ENCODE measurements at regions not wholly inside any gene's neighbourhood (a gene's known extent, or its start where the extent isn't known, plus 50 kb on each side); places are given as distances from the start of the nearest gene placed in this dataset.

- no peak overlapping the region for H3K9ac ChIP-seq (ENCODE audit: insufficient read depth in 1 of 2, low read depth in 2 of 2, low read length in 2 of 2)
- ChIA-PET POLR2A (no interaction called here), CTCF (ENCODE audit: low intra/inter-chr PET ratio) (no interaction called here)
- 0% methylated on average over 4 of the region's 4 CpGs for WGBS (ENCODE audit: insufficient coverage, low coverage, missing lambda C conversion rate)
- no peak for DNase-seq (ENCODE audit: extremely low read depth in 1 of 4, low spot score in 3 of 4)
- no peaks in the 10 kb centered on the region for H3K4me1 ChIP-seq (replicated peaks in 1 of 2; ENCODE audit: control insufficient read depth in 2 of 2, insufficient read depth in 2 of 2, low read length in 2 of 2)
- no peak overlapping the region for H3K4me2 ChIP-seq (ENCODE audit: insufficient read depth, low read length)
- FAIRE-seq: no peak
- no TSS peak for BruUV-seq (replicated peaks)
- intact Hi-C loops (cut with micrococcal nuclease): no loop called here
- H4K20me1 ChIP-seq (replicated peaks; ENCODE audit: control insufficient read depth, insufficient read depth, low read length): no peaks in the 10 kb centered on the region
- no peak overlapping the region for H2AFZ ChIP-seq (ENCODE audit: low read depth, low read length)
- no peaks in the 10 kb centered on the region for H3K9me1 ChIP-seq (ENCODE audit: control insufficient read depth, insufficient read depth, low read length)
- H3K79me2 ChIP-seq (ENCODE audit: control insufficient read depth, insufficient read depth, low read length): no peaks in the 10 kb centered on the region
- in situ Hi-C loops (cut with MboI): no loop called here
- no peak overlapping the region for H3K27ac ChIP-seq (ENCODE audit: extremely low read depth, low read depth, low read length)
- H3K36me3 ChIP-seq (ENCODE audit: control insufficient read depth, insufficient read depth, low read length): no peaks in the 10 kb centered on the region
- H3K27me3 ChIP-seq (ENCODE audit: control insufficient read depth in 2 of 2, insufficient read depth in 2 of 2, low read length in 2 of 2): no peaks in the 10 kb centered on the region
- H3K4me3 ChIP-seq: no peak overlapping the region
- ATAC-seq: no peak
- H3K9me3 ChIP-seq (replicated peaks; ENCODE audit: control insufficient read depth, insufficient read depth, low read depth, low read length): no peaks in the 10 kb centered on the region
- TF ChIP-seq HNRNPH1 (optimal IDR thresholded peaks at IDR 0.05; ENCODE audit: low read depth, low read length): no peak
- peak; percentile 51 for TF ChIP-seq ZFP36 (IDR thresholded peaks at IDR 0.05; ENCODE audit: low read depth, low read length, partially characterized antibody)
Observed at GRCh38 chr3:27614592-27614991, 107.5 kb downstream of the EOMES start.

DNA sequence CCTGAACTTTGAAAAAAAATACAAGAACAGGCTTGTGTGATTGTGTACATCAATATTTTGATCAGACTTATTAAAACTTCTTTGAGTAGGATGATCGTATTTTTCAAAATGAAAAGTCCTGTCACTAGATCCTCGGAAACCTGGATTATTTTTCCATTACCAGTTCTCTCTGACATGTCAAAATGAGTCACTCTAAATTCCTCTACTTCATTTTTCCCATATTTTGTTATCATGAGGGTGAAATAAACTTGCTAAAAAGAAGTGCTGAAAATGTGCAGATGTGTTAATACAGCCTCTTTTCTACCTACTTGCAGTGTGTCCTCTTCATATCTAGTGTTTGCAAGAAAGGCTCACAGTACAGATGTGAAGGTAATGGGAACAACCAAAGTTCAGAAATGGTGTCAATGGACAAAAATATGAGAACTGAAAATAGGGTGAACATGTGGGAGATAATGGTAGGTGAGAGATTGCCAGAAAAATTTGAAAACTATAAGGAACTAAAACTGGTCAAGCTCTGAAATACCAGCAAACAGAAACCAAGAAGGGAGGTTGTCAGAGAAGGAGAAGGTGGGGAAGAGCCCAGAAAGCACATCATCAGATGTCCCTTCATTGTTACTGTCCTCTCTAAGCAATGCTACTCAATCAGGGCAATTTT is 108.2 kb downstream of the EOMES start:
- in situ Hi-C loops (cut with MboI): no loop called here
- BruUV-seq (replicated peaks): no TSS peak
- Histone ChIP-seq H3K4me1 (replicated peaks in 1 of 2; ENCODE audit: control insufficient read depth in 2 of 2, insufficient read depth in 2 of 2, low read length in 2 of 2) (no peaks in the 10 kb centered on the region), H3K4me3 (no peak overlapping the region), H3K79me2 (ENCODE audit: control insufficient read depth, insufficient read depth, low read length) (no peaks in the 10 kb centered on the region), H4K20me1 (replicated peaks; ENCODE audit: control insufficient read depth, insufficient read depth, low read length) (no peaks in the 10 kb centered on the region), H3K27ac (ENCODE audit: extremely low read depth, low read depth, low read length) (no peak overlapping the region), H3K27me3 (ENCODE audit: control insufficient read depth in 2 of 2, insufficient read depth in 2 of 2, low read length in 2 of 2) (no peaks in the 10 kb centered on the region), H3K4me2 (ENCODE audit: insufficient read depth, low read length) (no peak overlapping the region), H3K9ac (ENCODE audit: insufficient read depth in 1 of 2, low read depth in 2 of 2, low read length in 2 of 2) (no peak overlapping the region), H3K9me3 (replicated peaks; ENCODE audit: control insufficient read depth, insufficient read depth, low read depth, low read length) (no peaks in the 10 kb centered on the region), H3K36me3 (ENCODE audit: control insufficient read depth, insufficient read depth, low read length) (no peaks in the 10 kb centered on the region), H3K9me1 (ENCODE audit: control insufficient read depth, insufficient read depth, low read length) (no peaks in the 10 kb centered on the region), H2AFZ (ENCODE audit: low read depth, low read length) (no peak overlapping the region)
- DNase-seq (ENCODE audit: extremely low read depth in 1 of 4, low spot score in 3 of 4): no peak
- ChIA-PET POLR2A (no interaction called here), CTCF (ENCODE audit: low intra/inter-chr PET ratio) (no interaction called here)
- ATAC-seq: no peak
- intact Hi-C loops (cut with micrococcal nuclease): no loop called here
- FAIRE-seq: no peak
- 0% methylated on average over 2 of the region's 2 CpGs for WGBS (ENCODE audit: insufficient coverage, low coverage, missing lambda C conversion rate)
- TF ChIP-seq ZC3H11A (IDR thresholded peaks at IDR 0.05; ENCODE audit: low read depth, low read length) (no peak), NFIX (CRISPR knock-in tag; IDR thresholded peaks at IDR 0.05; ENCODE audit: low read depth) (no peak), HSF4 (CRISPR knock-in tag; IDR thresholded peaks at IDR 0.05; ENCODE audit: borderline replicate concordance) (no peak), CHAMP1 (IDR thresholded peaks at IDR 0.05) (no peak), OTX1 (CRISPR knock-in tag; IDR thresholded peaks at IDR 0.05) (no peak), BCL6 (CRISPR knock-in tag; IDR thresholded peaks at IDR 0.05) (no peak), ESRRA (IDR thresholded peaks at IDR 0.05; ENCODE audit: borderline replicate concordance, low read depth) (no peak), HNRNPH1 (optimal IDR thresholded peaks at IDR 0.05; ENCODE audit: low read depth, low read length) (no peak), TAF15 (IDR thresholded peaks at IDR 0.05; ENCODE audit: low read depth, low read length) (no peak)
- TF ChIP-seq, protein P1, sequence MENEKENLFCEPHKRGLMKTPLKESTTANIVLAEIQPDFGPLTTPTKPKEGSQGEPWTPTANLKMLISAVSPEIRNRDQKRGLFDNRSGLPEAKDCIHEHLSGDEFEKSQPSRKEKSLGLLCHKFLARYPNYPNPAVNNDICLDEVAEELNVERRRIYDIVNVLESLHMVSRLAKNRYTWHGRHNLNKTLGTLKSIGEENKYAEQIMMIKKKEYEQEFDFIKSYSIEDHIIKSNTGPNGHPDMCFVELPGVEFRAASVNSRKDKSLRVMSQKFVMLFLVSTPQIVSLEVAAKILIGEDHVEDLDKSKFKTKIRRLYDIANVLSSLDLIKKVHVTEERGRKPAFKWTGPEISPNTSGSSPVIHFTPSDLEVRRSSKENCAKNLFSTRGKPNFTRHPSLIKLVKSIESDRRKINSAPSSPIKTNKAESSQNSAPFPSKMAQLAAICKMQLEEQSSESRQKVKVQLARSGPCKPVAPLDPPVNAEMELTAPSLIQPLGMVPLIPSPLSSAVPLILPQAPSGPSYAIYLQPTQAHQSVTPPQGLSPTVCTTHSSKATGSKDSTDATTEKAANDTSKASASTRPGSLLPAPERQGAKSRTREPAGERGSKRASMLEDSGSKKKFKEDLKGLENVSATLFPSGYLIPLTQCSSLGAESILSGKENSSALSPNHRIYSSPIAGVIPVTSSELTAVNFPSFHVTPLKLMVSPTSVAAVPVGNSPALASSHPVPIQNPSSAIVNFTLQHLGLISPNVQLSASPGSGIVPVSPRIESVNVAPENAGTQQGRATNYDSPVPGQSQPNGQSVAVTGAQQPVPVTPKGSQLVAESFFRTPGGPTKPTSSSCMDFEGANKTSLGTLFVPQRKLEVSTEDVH (IDR thresholded peaks at IDR 0.05; ENCODE audit: low read depth, partially characterized antibody): no peak
